Esophagus mucosa (tissue), 1 donor: ENCODE measurements at regions not wholly inside any gene's neighbourhood (a gene's known extent, or its start where the extent isn't known, plus 50 kb on each side); places are given as distances from the start of the nearest gene placed in this dataset.
"Not testable (repeated sequence)": the region's sequence is repeated elsewhere in the genome, so short reads cannot be mapped to it uniquely, and the experiment has no call there.

Experiments used
- ATAC-seq: fragments of 200-7000 bp; cut with Tn5 transposase; one replicate; pipeline ENCODE4 v1.9.1; 2020
- donor health status: DM: yes; HTN: yes; CAD: no.

- no peak for ATAC-seq
Observed at GRCh38 chr11:80993536-80993935, 1552.7 kb upstream of the TENM4 start.

GRCh38 chr11:80990885-80991284 lies 1550.1 kb upstream of the TENM4 start:
- ATAC-seq: no peak

- ATAC-seq: no peak
Observed at GRCh38 chr11:80987171-80987570, 1546.3 kb upstream of the TENM4 start.

- no peak for ATAC-seq
Observed at GRCh38 chr11:80986421-80987074, 1545.7 kb upstream of the TENM4 start.

- ATAC-seq: peak; percentile 86
Observed at GRCh38 chr11:80980227-80980626, 1539.4 kb upstream of the TENM4 start.

- no peak for ATAC-seq
Observed at GRCh38 chr11:80973786-80974185, 1533.0 kb upstream of the TENM4 start.

- no peak for ATAC-seq
Observed at GRCh38 chr11:80970037-80970436, 1529.2 kb upstream of the TENM4 start.

- no peak for ATAC-seq
Observed at GRCh38 chr11:80967649-80968048, 1526.8 kb upstream of the TENM4 start.

- ATAC-seq: no peak
Observed at GRCh38 chr11:80960381-80961029, 1519.7 kb upstream of the TENM4 start.

- no peak for ATAC-seq
Observed at GRCh38 chr11:80959751-80960150, 1518.9 kb upstream of the TENM4 start.

GRCh38 chr11:80958987-80959386 lies 1518.2 kb upstream of the TENM4 start:
- no peak for ATAC-seq

- ATAC-seq: peak; percentile 99
Observed at GRCh38 chr11:80958361-80958760, 1517.5 kb upstream of the TENM4 start.

- ATAC-seq: no peak
Observed at GRCh38 chr11:80955588-80955987, 1514.8 kb upstream of the TENM4 start.

GRCh38 chr11:80948781-80949180 lies 1508.0 kb upstream of the TENM4 start:
- ATAC-seq: no peak

- ATAC-seq: peak; percentile 10
Observed at GRCh38 chr11:80944758-80945157, 1503.9 kb upstream of the TENM4 start.

- ATAC-seq: no peak
Observed at GRCh38 chr11:80943226-80943625, 1502.4 kb upstream of the TENM4 start.

- ATAC-seq: no peak
Observed at GRCh38 chr11:80937842-80938241, 1497.0 kb upstream of the TENM4 start.

- no peak for ATAC-seq
Observed at GRCh38 chr11:80930038-80930437, 1489.2 kb upstream of the TENM4 start.

- no peak for ATAC-seq
Observed at GRCh38 chr11:80929031-80929805, 1488.4 kb upstream of the TENM4 start.

GRCh38 chr11:80925321-80925720 lies 1484.5 kb upstream of the TENM4 start:
- ATAC-seq: no peak

GRCh38 chr11:80921310-80921709 lies 1480.5 kb upstream of the TENM4 start:
- not testable (repeated sequence) for ATAC-seq

- no peak for ATAC-seq
Observed at GRCh38 chr11:80916173-80916798, 1475.5 kb upstream of the TENM4 start.

- ATAC-seq: no peak
Observed at GRCh38 chr11:80914311-80914710, 1473.5 kb upstream of the TENM4 start.
